ENCODE measurements at regions not wholly inside any gene's neighbourhood (a gene's known extent, or its start where the extent isn't known, plus 50 kb on each side); places are given as distances from the start of the nearest gene placed in this dataset.
A peak's percentile ranks its signal among the peaks of the same experiment; 100 is the strongest.
"Not testable (repeated sequence)": the region's sequence is repeated elsewhere in the genome, so short reads cannot be mapped to it uniquely, and the experiment has no call there.

GRCh38 chr2:144912206-144912605 lies 392.3 kb upstream of the ZEB2 start:
- no peaks in the 10 kb centered on the region for H3K36me3 ChIP-seq (ENCODE audit: insufficient read depth, low read length)
- H3K4me1 ChIP-seq (ENCODE audit: insufficient read depth, low read length) = no peaks in the 10 kb centered on the region
- H3K9me3 ChIP-seq (ENCODE audit: control insufficient read depth, insufficient read depth, low read length) = no peaks in the 10 kb centered on the region
- H3K9ac ChIP-seq (ENCODE audit: low read depth, low read length) = no peak overlapping the region

- no peaks in the 10 kb centered on the region for H3K36me3 ChIP-seq (ENCODE audit: insufficient read depth, low read length)
- H3K9ac ChIP-seq (ENCODE audit: low read depth, low read length) = no peak overlapping the region
- H3K4me1 ChIP-seq (ENCODE audit: insufficient read depth, low read length) = no peaks in the 10 kb centered on the region
- no peaks in the 10 kb centered on the region for H3K9me3 ChIP-seq (ENCODE audit: control insufficient read depth, insufficient read depth, low read length)
Measured at GRCh38 chr2:144905956-144906355, 386.0 kb upstream of the ZEB2 start.

GRCh38 chr2:144904612-144905011 lies 384.7 kb upstream of the ZEB2 start:
- Histone ChIP-seq H3K9ac (ENCODE audit: low read depth, low read length) (peak overlapping the region; percentile 6; the same call in 1 of the 2 replicates), H3K36me3 (ENCODE audit: insufficient read depth, low read length) (no peaks in the 10 kb centered on the region), H3K9me3 (ENCODE audit: control insufficient read depth, insufficient read depth, low read length) (no peaks in the 10 kb centered on the region), H3K4me1 (ENCODE audit: insufficient read depth, low read length) (no peaks in the 10 kb centered on the region)

- not testable (repeated sequence) for H3K9me3 ChIP-seq (ENCODE audit: control insufficient read depth, insufficient read depth, low read length); H3K4me1 ChIP-seq (ENCODE audit: insufficient read depth, low read length); H3K36me3 ChIP-seq (ENCODE audit: insufficient read depth, low read length)
- H3K9ac ChIP-seq (ENCODE audit: low read depth, low read length) = peak overlapping the region; percentile 56; the same call in 1 of the 2 replicates
Measured at GRCh38 chr2:144903045-144903444, 383.1 kb upstream of the ZEB2 start.

GRCh38 chr2:144901386-144901785 lies 381.5 kb upstream of the ZEB2 start:
- H3K9ac ChIP-seq (ENCODE audit: low read depth, low read length); H3K4me1 ChIP-seq (ENCODE audit: insufficient read depth, low read length); H3K9me3 ChIP-seq (ENCODE audit: control insufficient read depth, insufficient read depth, low read length); H3K36me3 ChIP-seq (ENCODE audit: insufficient read depth, low read length): not testable (repeated sequence)

- H3K9ac ChIP-seq (ENCODE audit: low read depth, low read length) = no peak overlapping the region
- 0 out of 2 replicates have a peak, but pooled peaks cover under 1% of the 10 kb centered on the region for H3K4me1 ChIP-seq (ENCODE audit: insufficient read depth, low read length)
- H3K9me3 ChIP-seq (ENCODE audit: control insufficient read depth, insufficient read depth, low read length) = no peaks in the 10 kb centered on the region
- no peaks in the 10 kb centered on the region for H3K36me3 ChIP-seq (ENCODE audit: insufficient read depth, low read length)
Measured at GRCh38 chr2:144896341-144896740, 376.4 kb upstream of the ZEB2 start.

GRCh38 chr2:144894612-144895599 lies 375.0 kb upstream of the ZEB2 start:
- Histone ChIP-seq H3K9ac (ENCODE audit: low read depth, low read length) (peak overlapping the region; percentile 6; the same call in 1 of the 2 replicates), H3K9me3 (ENCODE audit: control insufficient read depth, insufficient read depth, low read length) (no peaks in the 10 kb centered on the region), H3K36me3 (ENCODE audit: insufficient read depth, low read length) (no peaks in the 10 kb centered on the region), H3K4me1 (ENCODE audit: insufficient read depth, low read length) (peaks cover 6% of the 10 kb centered on the region; the same call in 1 of the 2 replicates)

GRCh38 chr2:144893464-144893863 lies 373.5 kb upstream of the ZEB2 start:
- no peak overlapping the region for H3K9ac ChIP-seq (ENCODE audit: low read depth, low read length)
- H3K9me3 ChIP-seq (ENCODE audit: control insufficient read depth, insufficient read depth, low read length) = no peaks in the 10 kb centered on the region
- peaks cover 6% of the 10 kb centered on the region; the same call in 1 of the 2 replicates for H3K4me1 ChIP-seq (ENCODE audit: insufficient read depth, low read length)
- H3K36me3 ChIP-seq (ENCODE audit: insufficient read depth, low read length) = no peaks in the 10 kb centered on the region

- Histone ChIP-seq H3K4me1 (ENCODE audit: insufficient read depth, low read length) (peaks cover 6% of the 10 kb centered on the region; the same call in 1 of the 2 replicates), H3K9ac (ENCODE audit: low read depth, low read length) (no peak overlapping the region), H3K36me3 (ENCODE audit: insufficient read depth, low read length) (no peaks in the 10 kb centered on the region), H3K9me3 (ENCODE audit: control insufficient read depth, insufficient read depth, low read length) (no peaks in the 10 kb centered on the region)
Measured at GRCh38 chr2:144890828-144891227, 370.9 kb upstream of the ZEB2 start.

GRCh38 chr2:144889348-144889747 lies 369.4 kb upstream of the ZEB2 start:
- H3K36me3 ChIP-seq (ENCODE audit: insufficient read depth, low read length) = no peaks in the 10 kb centered on the region
- no peaks in the 10 kb centered on the region for H3K9me3 ChIP-seq (ENCODE audit: control insufficient read depth, insufficient read depth, low read length)
- peaks cover 6% of the 10 kb centered on the region; the same call in 1 of the 2 replicates for H3K4me1 ChIP-seq (ENCODE audit: insufficient read depth, low read length)
- H3K9ac ChIP-seq (ENCODE audit: low read depth, low read length) = no peak overlapping the region

- 0 out of 2 replicates have a peak, but pooled peaks cover 2% of the 10 kb centered on the region for H3K9me3 ChIP-seq (ENCODE audit: control insufficient read depth, insufficient read depth, low read length)
- no peaks in the 10 kb centered on the region for H3K36me3 ChIP-seq (ENCODE audit: insufficient read depth, low read length)
- no peak overlapping the region for H3K9ac ChIP-seq (ENCODE audit: low read depth, low read length)
- H3K4me1 ChIP-seq (ENCODE audit: insufficient read depth, low read length) = peaks cover 6% of the 10 kb centered on the region; the same call in 1 of the 2 replicates
Measured at GRCh38 chr2:144886862-144887261, 366.9 kb upstream of the ZEB2 start.

GRCh38 chr2:144877893-144878292 lies 358.0 kb upstream of the ZEB2 start:
- Histone ChIP-seq H3K9me3 (ENCODE audit: control insufficient read depth, insufficient read depth, low read length) (0 out of 2 replicates have a peak, but pooled peaks cover 2% of the 10 kb centered on the region), H3K4me1 (ENCODE audit: insufficient read depth, low read length) (no peaks in the 10 kb centered on the region), H3K36me3 (ENCODE audit: insufficient read depth, low read length) (no peaks in the 10 kb centered on the region), H3K9ac (ENCODE audit: low read depth, low read length) (no peak overlapping the region)

GRCh38 chr2:144876013-144876412 lies 356.1 kb upstream of the ZEB2 start:
- Histone ChIP-seq H3K36me3 (ENCODE audit: insufficient read depth, low read length) (no peaks in the 10 kb centered on the region), H3K9ac (ENCODE audit: low read depth, low read length) (no peak overlapping the region), H3K9me3 (ENCODE audit: control insufficient read depth, insufficient read depth, low read length) (no peaks in the 10 kb centered on the region), H3K4me1 (ENCODE audit: insufficient read depth, low read length) (no peaks in the 10 kb centered on the region)

- Histone ChIP-seq H3K36me3 (ENCODE audit: insufficient read depth, low read length) (no peaks in the 10 kb centered on the region), H3K9me3 (ENCODE audit: control insufficient read depth, insufficient read depth, low read length) (no peaks in the 10 kb centered on the region), H3K4me1 (ENCODE audit: insufficient read depth, low read length) (no peaks in the 10 kb centered on the region), H3K9ac (ENCODE audit: low read depth, low read length) (no peak overlapping the region)
Measured at GRCh38 chr2:144875290-144875969, 355.5 kb upstream of the ZEB2 start.
